ENCODE measurements at regions not wholly inside any gene's neighbourhood (a gene's known extent, or its start where the extent isn't known, plus 50 kb on each side); places are given as distances from the start of the nearest gene placed in this dataset.

DNA sequence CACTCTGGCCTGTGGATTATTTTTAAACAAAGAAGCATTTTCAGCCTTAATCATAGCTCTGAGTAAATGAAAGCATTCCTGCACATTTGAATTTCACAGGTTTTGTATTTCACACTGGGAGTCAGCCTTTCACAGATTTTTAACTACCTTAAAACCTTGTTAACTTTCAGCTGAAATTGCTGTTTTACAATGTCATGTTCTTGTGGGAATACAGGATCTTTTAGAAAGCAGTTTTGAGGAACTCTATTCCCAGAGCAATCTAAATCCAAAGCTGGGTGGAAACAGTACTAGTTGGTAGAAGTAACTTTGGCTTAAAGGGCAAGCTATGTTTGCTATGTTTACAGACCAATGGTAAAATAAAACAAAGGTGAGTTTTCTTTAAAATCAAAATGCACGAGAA lies 600.6 kb downstream of the KCNJ2 start:
- TF ChIP-seq, protein P1, sequence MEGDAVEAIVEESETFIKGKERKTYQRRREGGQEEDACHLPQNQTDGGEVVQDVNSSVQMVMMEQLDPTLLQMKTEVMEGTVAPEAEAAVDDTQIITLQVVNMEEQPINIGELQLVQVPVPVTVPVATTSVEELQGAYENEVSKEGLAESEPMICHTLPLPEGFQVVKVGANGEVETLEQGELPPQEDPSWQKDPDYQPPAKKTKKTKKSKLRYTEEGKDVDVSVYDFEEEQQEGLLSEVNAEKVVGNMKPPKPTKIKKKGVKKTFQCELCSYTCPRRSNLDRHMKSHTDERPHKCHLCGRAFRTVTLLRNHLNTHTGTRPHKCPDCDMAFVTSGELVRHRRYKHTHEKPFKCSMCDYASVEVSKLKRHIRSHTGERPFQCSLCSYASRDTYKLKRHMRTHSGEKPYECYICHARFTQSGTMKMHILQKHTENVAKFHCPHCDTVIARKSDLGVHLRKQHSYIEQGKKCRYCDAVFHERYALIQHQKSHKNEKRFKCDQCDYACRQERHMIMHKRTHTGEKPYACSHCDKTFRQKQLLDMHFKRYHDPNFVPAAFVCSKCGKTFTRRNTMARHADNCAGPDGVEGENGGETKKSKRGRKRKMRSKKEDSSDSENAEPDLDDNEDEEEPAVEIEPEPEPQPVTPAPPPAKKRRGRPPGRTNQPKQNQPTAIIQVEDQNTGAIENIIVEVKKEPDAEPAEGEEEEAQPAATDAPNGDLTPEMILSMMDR (IDR thresholded peaks at IDR 0.05), result no peak
- no peak for TF ChIP-seq POLR2A (IDR thresholded peaks at IDR 0.05)

All from Peyer's patch (tissue), 4 donors.